ENCODE measurements at regions not wholly inside any gene's neighbourhood (a gene's known extent, or its start where the extent isn't known, plus 50 kb on each side); places are given as distances from the start of the nearest gene placed in this dataset.

DNA sequence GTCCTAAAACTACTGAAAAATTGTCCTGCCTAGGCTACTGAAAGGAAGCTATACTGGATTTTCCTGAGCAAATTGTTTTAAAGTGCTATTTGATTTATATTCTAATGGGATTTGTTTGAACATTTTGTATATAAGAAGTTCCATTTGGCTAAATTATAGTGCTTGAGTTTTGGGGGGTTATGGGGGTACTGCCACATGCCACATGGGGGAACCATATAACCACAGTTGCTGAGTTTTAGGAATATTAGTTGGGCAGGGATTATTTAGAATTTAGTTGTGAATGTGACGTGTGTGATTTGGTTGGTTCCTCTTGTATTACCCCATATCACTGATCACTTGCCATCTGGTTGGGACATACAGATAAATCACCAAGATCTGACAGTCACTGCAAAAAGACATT lies 224.5 kb upstream of the TAPT1 start:
- Mint-ChIP-seq H3K27ac (no peak overlapping the region), H3K4me3 (no peak overlapping the region), H3K36me3 (ENCODE audit: low read depth) (no peaks in the 10 kb centered on the region), H3K4me1 (no peaks in the 10 kb centered on the region), H3K9me3 (no peaks in the 10 kb centered on the region), H3K27me3 (no peaks in the 10 kb centered on the region)
- DNase-seq (no peak), ATAC-seq (no peak)

DNA sequence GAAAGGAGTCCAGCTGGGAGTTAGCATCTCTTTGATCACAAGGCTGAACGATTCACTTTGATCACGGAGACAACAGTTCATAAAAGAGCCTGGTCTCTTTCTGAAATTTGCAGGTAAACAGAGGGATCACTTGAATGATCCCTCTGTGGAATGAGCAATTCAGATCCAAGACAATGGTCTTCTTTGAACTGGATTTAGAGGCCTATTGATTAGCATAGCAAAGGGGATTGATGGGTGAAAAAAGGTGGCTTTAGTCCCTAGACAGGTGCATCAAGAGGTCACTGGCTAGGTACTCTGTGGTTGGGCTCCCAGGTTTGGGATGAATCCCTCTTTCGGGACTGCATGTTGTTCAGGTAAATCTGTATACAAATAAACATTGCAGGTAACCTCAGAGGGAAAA lies 223.8 kb upstream of the TAPT1 start:
- no peaks in the 10 kb centered on the region for H3K27me3 Mint-ChIP-seq
- no peak overlapping the region for H3K4me3 Mint-ChIP-seq
- H3K36me3 Mint-ChIP-seq (ENCODE audit: low read depth), result no peaks in the 10 kb centered on the region
- H3K27ac Mint-ChIP-seq, result no peak overlapping the region
- no peaks in the 10 kb centered on the region for H3K4me1 Mint-ChIP-seq
- no peak for ATAC-seq
- H3K9me3 Mint-ChIP-seq, result no peaks in the 10 kb centered on the region
- DNase-seq, result no peak

- no peaks in the 10 kb centered on the region for H3K36me3 Mint-ChIP-seq (ENCODE audit: low read depth)
These were observed 223.1 kb upstream of the TAPT1 start for GRCh38 chr4:16449406-16449805.

DNA sequence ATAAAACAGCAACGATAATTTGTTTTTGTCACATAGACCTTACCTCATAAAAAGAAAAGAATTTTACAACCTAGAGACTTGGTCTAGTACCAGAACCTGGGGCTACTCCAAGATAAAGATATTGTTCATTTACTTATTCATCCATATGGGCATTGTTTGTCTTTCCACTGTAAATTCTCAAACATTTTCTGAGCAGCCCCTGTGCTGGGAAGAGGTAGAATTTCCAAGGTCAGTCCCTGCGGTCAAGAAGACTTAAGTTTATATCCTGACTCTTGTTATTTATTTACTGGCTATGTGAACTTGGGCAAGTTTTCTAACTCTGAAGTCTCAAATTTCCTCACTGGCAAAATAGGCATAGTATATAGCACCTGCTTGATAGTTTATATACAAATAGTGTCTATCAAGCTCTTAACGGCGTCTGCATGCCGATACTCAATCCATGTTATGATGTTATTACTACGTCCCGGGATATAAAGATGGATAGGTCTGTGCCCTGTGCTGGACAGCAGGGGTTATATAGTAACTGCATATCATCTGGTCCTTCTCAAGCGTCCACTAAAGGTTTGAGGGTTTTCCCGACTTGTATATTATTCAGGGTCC lies 222.1 kb upstream of the TAPT1 start:
- Mint-ChIP-seq H3K27me3 (peaks cover 1% of the 10 kb centered on the region), H3K27ac (no peak overlapping the region), H3K4me1 (no peaks in the 10 kb centered on the region), H3K9me3 (no peaks in the 10 kb centered on the region), H3K36me3 (ENCODE audit: low read depth) (no peaks in the 10 kb centered on the region), H3K4me3 (no peak overlapping the region)
- no peak for ATAC-seq
- DNase-seq, result no peak

More at GRCh38 chr4:16449406-16449805, 223.1 kb upstream of the TAPT1 start:
- no peak overlapping the region for H3K4me3 Mint-ChIP-seq
- no peak overlapping the region for H3K27ac Mint-ChIP-seq
- DNase-seq, result no peak
- no peaks in the 10 kb centered on the region for H3K27me3 Mint-ChIP-seq
- H3K9me3 Mint-ChIP-seq, result no peaks in the 10 kb centered on the region
- no peaks in the 10 kb centered on the region for H3K4me1 Mint-ChIP-seq
- no peak for ATAC-seq

- no peaks in the 10 kb centered on the region for H3K4me1 Mint-ChIP-seq
- no peaks in the 10 kb centered on the region for H3K9me3 Mint-ChIP-seq
- DNase-seq, result no peak
- H3K27me3 Mint-ChIP-seq, result peaks cover 2% of the 10 kb centered on the region
- no peak for ATAC-seq
- no peak overlapping the region for H3K27ac Mint-ChIP-seq
- H3K36me3 Mint-ChIP-seq (ENCODE audit: low read depth), result no peaks in the 10 kb centered on the region
- H3K4me3 Mint-ChIP-seq, result no peak overlapping the region
These were observed 217.3 kb upstream of the TAPT1 start for GRCh38 chr4:16443504-16444088.

- Mint-ChIP-seq H3K4me3 (no peak overlapping the region), H3K4me1 (no peaks in the 10 kb centered on the region), H3K9me3 (peaks cover 5% of the 10 kb centered on the region), H3K27me3 (peaks cover 2% of the 10 kb centered on the region), H3K27ac (no peak overlapping the region), H3K36me3 (ENCODE audit: low read depth) (no peaks in the 10 kb centered on the region)
- DNase-seq (no peak), ATAC-seq (no peak)
These were observed 216.0 kb upstream of the TAPT1 start for GRCh38 chr4:16442296-16442695.

- Mint-ChIP-seq H3K36me3 (ENCODE audit: low read depth) (no peaks in the 10 kb centered on the region), H3K9me3 (peaks cover 5% of the 10 kb centered on the region), H3K27me3 (peaks cover 2% of the 10 kb centered on the region), H3K4me1 (no peaks in the 10 kb centered on the region), H3K4me3 (no peak overlapping the region), H3K27ac (no peak overlapping the region)
- ATAC-seq (no peak), DNase-seq (no peak)
These were observed 213.5 kb upstream of the TAPT1 start for GRCh38 chr4:16439768-16440167.

DNA sequence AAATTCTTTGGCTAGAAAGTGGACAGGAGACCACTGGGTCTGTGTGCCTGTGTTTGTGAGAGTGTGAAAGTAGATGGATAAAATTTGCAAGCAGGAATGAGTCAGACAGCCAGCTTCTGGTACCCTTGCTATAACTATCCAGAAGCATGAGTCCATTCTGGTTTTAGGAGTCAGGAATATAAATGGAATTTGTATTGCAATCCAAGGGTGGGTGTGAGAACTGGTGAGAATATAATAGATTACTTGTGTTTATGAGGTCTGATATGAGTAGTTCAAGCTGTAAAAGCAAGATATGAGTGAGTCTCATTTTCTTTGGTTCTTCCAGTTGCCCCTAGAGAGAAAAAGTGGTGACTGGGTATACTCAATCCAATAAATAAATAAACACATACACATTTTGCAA lies 212.7 kb upstream of the TAPT1 start:
- no peak for DNase-seq
- no peak for ATAC-seq
- no peak overlapping the region for H3K27ac Mint-ChIP-seq
- no peaks in the 10 kb centered on the region for H3K4me1 Mint-ChIP-seq
- H3K36me3 Mint-ChIP-seq (ENCODE audit: low read depth), result no peaks in the 10 kb centered on the region
- no peak overlapping the region for H3K4me3 Mint-ChIP-seq
- H3K9me3 Mint-ChIP-seq, result peaks cover 5% of the 10 kb centered on the region
- peaks cover 2% of the 10 kb centered on the region for H3K27me3 Mint-ChIP-seq

DNA sequence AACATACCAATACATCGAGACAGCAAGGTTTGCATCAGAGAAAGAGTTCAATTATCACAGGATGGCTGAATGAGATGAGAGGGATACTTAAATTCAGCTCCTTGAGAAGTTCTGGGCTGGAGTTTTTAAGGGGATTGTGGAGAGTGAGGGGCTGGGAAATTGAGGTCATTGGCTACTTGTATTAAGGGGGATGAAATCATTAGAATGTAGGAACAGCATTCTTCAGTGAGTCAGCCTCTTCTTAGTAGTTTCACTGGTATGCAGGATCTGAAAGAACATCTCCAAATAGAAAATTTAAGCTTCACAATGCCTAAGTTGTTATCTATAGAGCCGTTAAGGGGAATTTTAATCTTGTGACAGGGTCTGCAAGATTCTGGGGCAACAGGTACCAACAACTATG lies 211.6 kb upstream of the TAPT1 start:
- H3K36me3 Mint-ChIP-seq (ENCODE audit: low read depth), result no peaks in the 10 kb centered on the region
- DNase-seq, result no peak
- H3K4me3 Mint-ChIP-seq, result no peak overlapping the region
- no peaks in the 10 kb centered on the region for H3K4me1 Mint-ChIP-seq
- no peak overlapping the region for H3K27ac Mint-ChIP-seq
- ATAC-seq, result no peak
- peaks cover 5% of the 10 kb centered on the region for H3K9me3 Mint-ChIP-seq
- no peaks in the 10 kb centered on the region for H3K27me3 Mint-ChIP-seq

DNA sequence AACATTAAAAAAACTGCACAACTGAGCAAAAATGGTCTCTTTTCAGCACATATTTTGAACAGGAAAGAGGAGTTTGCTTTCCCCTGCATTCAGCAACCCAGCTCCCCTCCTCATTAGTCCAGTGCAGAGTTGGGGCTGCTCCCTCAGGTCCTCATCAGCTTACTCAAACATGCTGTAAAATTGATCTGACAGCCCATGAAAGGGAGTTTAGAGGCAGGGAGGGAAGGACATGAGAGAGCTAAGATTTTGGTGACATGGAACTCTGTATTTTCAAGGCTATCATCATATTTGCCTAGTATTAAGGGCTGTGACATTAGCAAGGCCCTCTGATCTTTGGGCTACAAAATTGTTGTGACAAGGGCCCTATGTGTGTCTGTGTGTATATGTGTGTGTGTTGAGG lies 205.6 kb upstream of the TAPT1 start:
- Mint-ChIP-seq H3K27ac (no peak overlapping the region), H3K27me3 (no peaks in the 10 kb centered on the region), H3K9me3 (peaks cover 4% of the 10 kb centered on the region), H3K4me3 (no peak overlapping the region), H3K36me3 (ENCODE audit: low read depth) (no peaks in the 10 kb centered on the region), H3K4me1 (no peaks in the 10 kb centered on the region)
- ATAC-seq (no peak), DNase-seq (no peak)

DNA sequence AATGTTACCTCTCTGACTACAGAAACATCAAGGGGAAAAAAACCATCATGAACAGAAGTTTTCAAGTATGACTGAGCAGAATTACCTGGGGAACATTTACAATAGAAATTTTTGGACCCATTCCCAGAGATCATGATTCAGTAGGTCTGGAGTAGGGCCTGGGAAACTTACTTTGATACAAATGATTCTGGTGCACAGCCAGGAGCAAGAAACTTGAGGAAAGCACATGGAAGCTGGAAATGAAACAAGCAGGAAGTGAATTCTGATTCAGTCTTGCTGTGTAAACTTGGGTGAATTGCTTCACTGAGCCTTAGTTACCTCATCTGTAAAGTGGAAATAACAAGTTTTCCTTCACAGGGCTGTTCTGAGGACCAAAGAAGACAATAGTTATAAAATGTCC lies 192.5 kb upstream of the TAPT1 start:
- no peaks in the 10 kb centered on the region for H3K9me3 Mint-ChIP-seq
- no peak overlapping the region for H3K27ac Mint-ChIP-seq
- ATAC-seq, result no peak
- H3K4me1 Mint-ChIP-seq, result no peaks in the 10 kb centered on the region
- no peaks in the 10 kb centered on the region for H3K36me3 Mint-ChIP-seq (ENCODE audit: low read depth)
- H3K4me3 Mint-ChIP-seq, result no peak overlapping the region
- DNase-seq, result no peak
- H3K27me3 Mint-ChIP-seq, result no peaks in the 10 kb centered on the region

DNA sequence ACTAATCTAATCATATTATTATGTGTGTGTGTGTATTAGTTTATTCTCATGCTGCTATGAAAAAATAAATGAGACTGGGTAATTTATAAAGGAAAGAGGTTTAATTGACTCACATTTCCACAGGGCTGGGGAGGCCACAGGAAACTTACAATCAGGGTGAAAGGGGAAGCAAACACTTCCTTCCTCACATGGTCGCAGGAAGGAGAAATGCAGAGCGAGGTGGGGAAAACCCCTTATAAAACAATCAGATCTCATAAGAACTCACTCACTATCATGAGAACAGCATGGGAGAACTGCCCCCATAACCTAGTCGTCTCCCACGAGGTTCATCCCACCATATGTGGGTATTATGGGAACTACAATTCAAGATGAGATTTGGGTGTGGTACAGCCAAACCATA lies 190.9 kb upstream of the TAPT1 start:
- Mint-ChIP-seq H3K27me3 (no peaks in the 10 kb centered on the region), H3K27ac (no peak overlapping the region), H3K36me3 (ENCODE audit: low read depth) (no peaks in the 10 kb centered on the region), H3K4me3 (no peak overlapping the region), H3K9me3 (no peaks in the 10 kb centered on the region), H3K4me1 (no peaks in the 10 kb centered on the region)
- no peak for ATAC-seq
- no peak for DNase-seq

GRCh38 chr4:16416601-16417000 lies 190.3 kb upstream of the TAPT1 start:
- Mint-ChIP-seq H3K9me3 (no peaks in the 10 kb centered on the region), H3K4me1 (no peaks in the 10 kb centered on the region), H3K4me3 (no peak overlapping the region), H3K27me3 (no peaks in the 10 kb centered on the region), H3K27ac (no peak overlapping the region), H3K36me3 (ENCODE audit: low read depth) (no peaks in the 10 kb centered on the region)
- DNase-seq (no peak), ATAC-seq (no peak)

DNA sequence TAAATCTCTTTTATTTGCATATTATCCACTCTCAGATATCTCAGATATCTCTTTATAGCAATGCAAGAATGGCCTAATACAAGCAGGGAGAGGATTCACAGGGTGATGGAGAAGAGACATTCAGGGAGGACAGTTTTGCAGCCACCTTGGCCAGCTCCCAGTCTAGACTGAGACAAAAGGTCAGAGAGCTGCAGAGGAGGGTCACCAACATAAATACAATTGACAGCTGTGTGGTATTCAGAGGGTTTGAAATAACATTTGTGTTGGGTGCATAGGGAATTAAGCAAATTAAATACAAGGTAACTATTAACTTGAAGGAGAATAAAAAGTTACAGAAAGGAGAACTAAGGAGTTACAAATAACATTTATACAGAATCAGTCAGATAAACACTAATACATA lies 189.5 kb upstream of the TAPT1 start:
- no peak for DNase-seq
- Mint-ChIP-seq H3K36me3 (ENCODE audit: low read depth) (no peaks in the 10 kb centered on the region), H3K27ac (no peak overlapping the region), H3K4me1 (no peaks in the 10 kb centered on the region), H3K9me3 (no peaks in the 10 kb centered on the region), H3K27me3 (no peaks in the 10 kb centered on the region), H3K4me3 (no peak overlapping the region)
- ATAC-seq, result no peak

DNA sequence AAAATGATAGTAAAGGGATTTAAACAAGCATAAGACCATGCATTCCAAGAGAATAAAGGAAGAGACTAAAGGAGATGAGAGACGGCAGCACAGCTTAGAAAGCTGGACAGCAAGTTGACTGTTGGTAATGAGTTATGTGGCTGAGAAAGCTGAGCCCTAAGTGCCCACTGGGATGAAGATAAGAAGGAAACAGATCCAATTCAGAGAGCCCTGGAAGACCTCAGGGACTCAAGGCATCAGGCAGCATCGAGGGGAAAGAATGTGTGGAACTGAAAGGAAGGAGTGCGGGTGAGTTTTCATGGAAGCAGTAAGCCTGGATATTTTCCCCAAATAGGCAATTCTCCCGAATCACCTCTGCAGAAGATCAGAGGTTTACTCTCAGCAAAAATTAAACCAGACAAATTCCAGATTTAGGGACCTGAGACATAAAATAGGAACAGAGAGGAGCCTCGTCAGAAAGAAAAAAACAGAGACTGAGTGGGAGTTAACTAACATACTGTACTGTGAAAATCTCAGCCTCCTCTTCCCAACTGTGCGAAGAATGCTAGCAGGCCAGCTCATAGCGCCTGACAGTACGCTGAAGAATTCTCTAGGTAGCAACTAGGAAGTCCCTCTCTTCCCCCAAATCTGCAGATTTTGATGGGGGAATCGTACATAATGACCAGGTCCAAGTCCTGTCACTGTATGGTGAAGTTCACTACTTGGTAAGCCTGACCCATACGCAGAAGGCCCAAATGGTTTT lies 187.7 kb upstream of the TAPT1 start:
- H3K27ac Mint-ChIP-seq, result no peak overlapping the region
- no peaks in the 10 kb centered on the region for H3K9me3 Mint-ChIP-seq
- ATAC-seq (no peak), DNase-seq (no peak)
- no peaks in the 10 kb centered on the region for H3K4me1 Mint-ChIP-seq
- peaks cover 2% of the 10 kb centered on the region for H3K27me3 Mint-ChIP-seq
- H3K36me3 Mint-ChIP-seq (ENCODE audit: low read depth), result no peaks in the 10 kb centered on the region
- H3K4me3 Mint-ChIP-seq, result no peak overlapping the region

Measured in activated naive CD8-positive, alpha-beta T cell treated with anti-CD3 and anti-CD28 coated beads, Interleukin-2, amount 50 U/mL, for 24 hours (primary cell).